ENCODE measurements at regions not wholly inside any gene's neighbourhood (a gene's known extent, or its start where the extent isn't known, plus 50 kb on each side); places are given as distances from the start of the nearest gene placed in this dataset.
"Not testable (repeated sequence)": the region's sequence is repeated elsewhere in the genome, so short reads cannot be mapped to it uniquely, and the experiment has no call there.

DNA sequence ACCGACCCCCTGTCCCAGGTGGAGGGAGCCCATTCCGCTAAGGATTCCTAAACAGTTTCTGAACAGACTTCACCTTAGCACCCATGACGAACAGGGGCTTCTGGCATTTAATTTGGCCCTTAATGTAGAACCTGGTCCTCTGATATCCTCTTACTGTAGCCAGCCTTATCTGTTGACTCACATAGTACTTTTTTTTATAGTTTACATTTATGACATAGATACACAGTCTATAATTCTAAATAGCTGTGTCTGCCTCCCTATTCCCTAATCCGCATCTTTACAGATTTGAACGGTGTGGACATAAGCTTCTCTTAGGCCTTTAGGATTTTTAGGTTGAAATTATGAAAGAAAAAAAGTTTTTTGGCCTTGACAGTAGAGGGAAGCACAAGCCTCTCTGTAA, 104.9 kb downstream of the TBC1D26 start:
- BruUV-seq (replicated peaks); H3K27me3 ChIP-seq (replicated peaks; ENCODE audit: insufficient read depth, low read depth, low read length, poor library complexity); POLR2A ChIA-PET (ENCODE audit: low non-redundant PET); H3K36me3 ChIP-seq (ENCODE audit: insufficient read depth, low read length, poor library complexity, severe bottlenecking); CTCF ChIA-PET; H3K9me3 ChIP-seq (ENCODE audit: low read depth, low read length, poor library complexity, severe bottlenecking); H3K4me3 ChIP-seq (ENCODE audit: low read depth, low read length, poor library complexity, severe bottlenecking); H3K4me1 ChIP-seq (ENCODE audit: insufficient read depth, low read length, poor library complexity, severe bottlenecking); intact Hi-C loops (cut with micrococcal nuclease; ENCODE audit: unreplicated experiment); H3K27ac ChIP-seq (ENCODE audit: low read depth, low read length, poor library complexity, severe bottlenecking); DNase-seq (ENCODE audit: low spot score): not testable (repeated sequence)

DNA sequence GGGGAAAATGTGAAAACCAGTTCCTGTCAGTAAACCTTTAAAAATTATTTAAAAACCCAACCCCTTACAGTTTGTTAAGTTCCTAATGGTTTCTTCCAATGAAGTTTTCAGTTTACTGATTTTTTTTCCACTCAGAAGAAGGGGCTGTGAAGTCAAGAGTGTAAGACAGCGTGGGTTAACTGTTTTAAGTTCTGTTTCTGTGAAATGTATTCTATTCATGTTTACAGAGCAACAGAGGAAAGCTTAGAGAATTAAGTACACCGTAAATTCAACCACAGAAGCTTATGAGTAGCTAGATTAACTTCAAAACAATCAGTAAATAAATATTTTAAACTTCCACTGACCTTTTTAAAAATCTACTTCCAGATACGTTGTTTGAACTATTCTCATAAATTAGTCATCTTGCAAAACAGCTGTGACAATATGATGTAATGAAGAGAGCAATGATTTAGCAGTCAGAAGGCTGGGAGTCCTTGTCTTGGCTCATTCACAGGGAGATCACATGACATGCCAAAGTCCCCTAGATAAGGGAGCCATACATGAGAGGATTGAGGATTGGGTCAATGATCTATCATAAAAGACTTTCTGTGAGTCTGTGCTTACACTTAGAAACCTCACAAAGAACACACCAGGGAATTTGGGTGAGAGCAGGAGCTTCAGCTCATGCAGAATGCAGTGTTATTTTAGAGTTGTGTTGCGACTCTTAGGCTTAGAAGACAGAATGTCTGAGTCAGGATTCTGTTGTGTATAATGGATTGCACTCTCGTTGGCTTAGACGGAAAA, 97.3 kb upstream of the ADORA2B start:
- DNase-seq (ENCODE audit: low spot score); H3K27me3 ChIP-seq (replicated peaks; ENCODE audit: insufficient read depth, low read depth, low read length, poor library complexity); POLR2A ChIA-PET (ENCODE audit: low non-redundant PET); H3K36me3 ChIP-seq (ENCODE audit: insufficient read depth, low read length, poor library complexity, severe bottlenecking); intact Hi-C loops (cut with micrococcal nuclease; ENCODE audit: unreplicated experiment); BruUV-seq (replicated peaks); H3K9me3 ChIP-seq (ENCODE audit: low read depth, low read length, poor library complexity, severe bottlenecking); H3K4me1 ChIP-seq (ENCODE audit: insufficient read depth, low read length, poor library complexity, severe bottlenecking); CTCF ChIA-PET; H3K27ac ChIP-seq (ENCODE audit: low read depth, low read length, poor library complexity, severe bottlenecking); H3K4me3 ChIP-seq (ENCODE audit: low read depth, low read length, poor library complexity, severe bottlenecking): not testable (repeated sequence)

- peak; percentile 77 for DNase-seq (ENCODE audit: low spot score)
- H3K27me3 ChIP-seq (replicated peaks; ENCODE audit: insufficient read depth, low read depth, low read length, poor library complexity); H3K36me3 ChIP-seq (ENCODE audit: insufficient read depth, low read length, poor library complexity, severe bottlenecking); H3K4me1 ChIP-seq (ENCODE audit: insufficient read depth, low read length, poor library complexity, severe bottlenecking); H3K4me3 ChIP-seq (ENCODE audit: low read depth, low read length, poor library complexity, severe bottlenecking); BruUV-seq (replicated peaks); CTCF ChIA-PET; POLR2A ChIA-PET (ENCODE audit: low non-redundant PET); H3K27ac ChIP-seq (ENCODE audit: low read depth, low read length, poor library complexity, severe bottlenecking); H3K9me3 ChIP-seq (ENCODE audit: low read depth, low read length, poor library complexity, severe bottlenecking): not testable (repeated sequence)
- TF ChIP-seq, protein P1, sequence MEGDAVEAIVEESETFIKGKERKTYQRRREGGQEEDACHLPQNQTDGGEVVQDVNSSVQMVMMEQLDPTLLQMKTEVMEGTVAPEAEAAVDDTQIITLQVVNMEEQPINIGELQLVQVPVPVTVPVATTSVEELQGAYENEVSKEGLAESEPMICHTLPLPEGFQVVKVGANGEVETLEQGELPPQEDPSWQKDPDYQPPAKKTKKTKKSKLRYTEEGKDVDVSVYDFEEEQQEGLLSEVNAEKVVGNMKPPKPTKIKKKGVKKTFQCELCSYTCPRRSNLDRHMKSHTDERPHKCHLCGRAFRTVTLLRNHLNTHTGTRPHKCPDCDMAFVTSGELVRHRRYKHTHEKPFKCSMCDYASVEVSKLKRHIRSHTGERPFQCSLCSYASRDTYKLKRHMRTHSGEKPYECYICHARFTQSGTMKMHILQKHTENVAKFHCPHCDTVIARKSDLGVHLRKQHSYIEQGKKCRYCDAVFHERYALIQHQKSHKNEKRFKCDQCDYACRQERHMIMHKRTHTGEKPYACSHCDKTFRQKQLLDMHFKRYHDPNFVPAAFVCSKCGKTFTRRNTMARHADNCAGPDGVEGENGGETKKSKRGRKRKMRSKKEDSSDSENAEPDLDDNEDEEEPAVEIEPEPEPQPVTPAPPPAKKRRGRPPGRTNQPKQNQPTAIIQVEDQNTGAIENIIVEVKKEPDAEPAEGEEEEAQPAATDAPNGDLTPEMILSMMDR (conservative IDR thresholded peaks at IDR 0.05; ENCODE audit: low read depth, low read length) = peak; percentile 50
- intact Hi-C loops (cut with micrococcal nuclease; ENCODE audit: unreplicated experiment) = loop anchor here (1.0 kb wide), 1 partner anchor 149 kb away; no protein-coding TSS in a partner anchor
Observed at GRCh38 chr17:15849054-15849453, 95.9 kb upstream of the ADORA2B start.

DNA sequence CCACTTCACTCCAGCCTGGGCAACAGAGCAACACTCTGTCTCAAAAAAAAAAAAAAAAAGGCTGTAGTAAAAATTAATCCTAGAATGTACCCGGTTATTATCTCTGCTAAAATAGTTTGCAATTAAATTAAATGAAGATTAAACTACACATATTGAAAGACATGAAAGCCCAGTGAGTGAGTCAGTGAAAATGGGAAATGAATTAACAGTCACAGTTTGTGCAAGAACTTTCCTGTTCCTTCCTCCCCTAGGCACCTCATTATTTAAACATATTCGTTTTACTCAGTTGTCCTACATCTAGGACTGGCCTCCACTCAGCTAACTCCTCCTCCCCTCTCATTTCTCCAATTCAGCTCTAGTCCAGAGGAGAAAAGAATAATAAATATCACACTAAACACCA, 94.9 kb upstream of the ADORA2B start:
- intact Hi-C loops (cut with micrococcal nuclease; ENCODE audit: unreplicated experiment); H3K36me3 ChIP-seq (ENCODE audit: insufficient read depth, low read length, poor library complexity, severe bottlenecking); DNase-seq (ENCODE audit: low spot score); H3K27me3 ChIP-seq (replicated peaks; ENCODE audit: insufficient read depth, low read depth, low read length, poor library complexity); H3K9me3 ChIP-seq (ENCODE audit: low read depth, low read length, poor library complexity, severe bottlenecking); H3K4me1 ChIP-seq (ENCODE audit: insufficient read depth, low read length, poor library complexity, severe bottlenecking); CTCF ChIA-PET; BruUV-seq (replicated peaks); H3K27ac ChIP-seq (ENCODE audit: low read depth, low read length, poor library complexity, severe bottlenecking); H3K4me3 ChIP-seq (ENCODE audit: low read depth, low read length, poor library complexity, severe bottlenecking); POLR2A ChIA-PET (ENCODE audit: low non-redundant PET): not testable (repeated sequence)

DNA sequence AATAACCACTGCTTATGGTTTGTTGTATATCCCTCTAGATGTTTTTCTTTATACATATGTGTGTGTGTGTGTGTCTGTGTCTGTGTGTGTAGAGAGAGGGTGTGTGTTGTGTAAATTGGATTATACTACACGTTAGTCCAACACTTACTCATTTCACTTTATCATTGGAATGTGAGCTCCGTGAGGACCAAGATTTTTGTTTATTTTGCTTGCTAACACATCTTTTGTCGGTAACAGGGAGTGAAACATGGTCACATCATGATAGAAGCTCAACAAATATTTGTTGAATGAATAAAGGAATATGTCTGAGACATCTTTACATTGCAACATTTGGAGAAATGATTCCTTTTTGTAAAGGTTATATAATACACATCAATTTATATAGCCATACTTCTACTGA, 94.2 kb upstream of the ADORA2B start:
- intact Hi-C loops (cut with micrococcal nuclease; ENCODE audit: unreplicated experiment); H3K4me1 ChIP-seq (ENCODE audit: insufficient read depth, low read length, poor library complexity, severe bottlenecking); H3K27ac ChIP-seq (ENCODE audit: low read depth, low read length, poor library complexity, severe bottlenecking); H3K9me3 ChIP-seq (ENCODE audit: low read depth, low read length, poor library complexity, severe bottlenecking); H3K27me3 ChIP-seq (replicated peaks; ENCODE audit: insufficient read depth, low read depth, low read length, poor library complexity); H3K4me3 ChIP-seq (ENCODE audit: low read depth, low read length, poor library complexity, severe bottlenecking); H3K36me3 ChIP-seq (ENCODE audit: insufficient read depth, low read length, poor library complexity, severe bottlenecking); DNase-seq (ENCODE audit: low spot score); POLR2A ChIA-PET (ENCODE audit: low non-redundant PET); CTCF ChIA-PET; BruUV-seq (replicated peaks): not testable (repeated sequence)

DNA sequence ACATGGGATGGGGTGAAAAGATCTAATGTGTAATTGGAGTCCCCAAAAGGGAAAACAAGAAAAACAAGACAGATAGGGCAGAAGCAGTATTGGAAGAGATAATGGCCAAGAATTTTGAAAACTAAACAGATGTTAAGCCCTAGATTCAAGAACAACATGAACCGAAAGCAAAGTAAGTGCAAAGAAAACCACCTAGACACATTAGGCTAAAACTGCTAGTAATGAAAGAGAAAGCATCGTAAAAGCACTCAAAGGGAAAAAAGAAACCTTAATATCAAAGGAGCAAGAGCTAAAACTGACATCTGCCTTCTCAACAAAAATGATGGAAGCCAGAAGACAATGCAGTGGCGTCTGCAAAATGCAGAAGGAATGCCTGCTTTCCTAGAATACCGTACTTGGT, 92.1 kb upstream of the ADORA2B start:
- H3K27me3 ChIP-seq (replicated peaks; ENCODE audit: insufficient read depth, low read depth, low read length, poor library complexity); DNase-seq (ENCODE audit: low spot score); H3K27ac ChIP-seq (ENCODE audit: low read depth, low read length, poor library complexity, severe bottlenecking); BruUV-seq (replicated peaks); H3K36me3 ChIP-seq (ENCODE audit: insufficient read depth, low read length, poor library complexity, severe bottlenecking); H3K4me1 ChIP-seq (ENCODE audit: insufficient read depth, low read length, poor library complexity, severe bottlenecking); POLR2A ChIA-PET (ENCODE audit: low non-redundant PET); H3K9me3 ChIP-seq (ENCODE audit: low read depth, low read length, poor library complexity, severe bottlenecking); CTCF ChIA-PET; H3K4me3 ChIP-seq (ENCODE audit: low read depth, low read length, poor library complexity, severe bottlenecking); intact Hi-C loops (cut with micrococcal nuclease; ENCODE audit: unreplicated experiment): not testable (repeated sequence)

GRCh38 chr17:15856191-15856590, 88.7 kb upstream of the ADORA2B start:
- POLR2A ChIA-PET (ENCODE audit: low non-redundant PET); BruUV-seq (replicated peaks); H3K27me3 ChIP-seq (replicated peaks; ENCODE audit: insufficient read depth, low read depth, low read length, poor library complexity): not testable (repeated sequence)

More at GRCh38 chr17:15856191-15856590, 88.7 kb upstream of the ADORA2B start:
- H3K27ac ChIP-seq (ENCODE audit: low read depth, low read length, poor library complexity, severe bottlenecking); H3K4me3 ChIP-seq (ENCODE audit: low read depth, low read length, poor library complexity, severe bottlenecking); H3K9me3 ChIP-seq (ENCODE audit: low read depth, low read length, poor library complexity, severe bottlenecking); DNase-seq (ENCODE audit: low spot score); H3K4me1 ChIP-seq (ENCODE audit: insufficient read depth, low read length, poor library complexity, severe bottlenecking); H3K36me3 ChIP-seq (ENCODE audit: insufficient read depth, low read length, poor library complexity, severe bottlenecking); intact Hi-C loops (cut with micrococcal nuclease; ENCODE audit: unreplicated experiment); CTCF ChIA-PET: not testable (repeated sequence)
